Stimulated activated effector memory CD8-positive, alpha-beta T cell treated with anti-CD3 and anti-CD28 coated beads, Interleukin-12 subunit alpha, Interleukin-12 subunit beta, amount 100 ng/mL, for 72 hours (primary cell): ENCODE measurements at regions not wholly inside any gene's neighbourhood (a gene's known extent, or its start where the extent isn't known, plus 50 kb on each side); places are given as distances from the start of the nearest gene placed in this dataset.

ENCODE experiments used
- ATAC-seq: fragments of 150-1000 bp; cut with Tn5 transposase; 2 replicates; pipeline ENCODE4 v1.10.0; 2021
- DNase-seq, 2 donors: peaks; one replicate each; pipeline ENCODE4 v3.0.0; 2021 to 2022; ENCODE audit warnings: low spot score in 2 of 2
- H3K27ac Mint-ChIP-seq: one replicate; pipeline ENCODE4 v1.8.0; 2022; ENCODE audit warnings: mild to moderate bottlenecking, mixed read lengths
- H3K36me3 Mint-ChIP-seq: one replicate; pipeline ENCODE4 v1.8.0; 2022; ENCODE audit warnings: mild to moderate bottlenecking, mixed read lengths
- H3K4me1 Mint-ChIP-seq: one replicate; pipeline ENCODE4 v1.8.0; 2022; ENCODE audit warnings: mixed read lengths
- H3K4me3 Mint-ChIP-seq: one replicate; pipeline ENCODE4 v1.8.0; 2022; ENCODE audit warnings: mild to moderate bottlenecking, mixed read lengths
- H3K9me3 Mint-ChIP-seq: one replicate; pipeline ENCODE4 v1.8.0; 2022; ENCODE audit warnings: mixed read lengths

- no peak overlapping the region for H3K27ac Mint-ChIP-seq
- H3K9me3 Mint-ChIP-seq, result no peaks in the 10 kb centered on the region
- no peak for DNase-seq
- H3K4me1 Mint-ChIP-seq, result no peaks in the 10 kb centered on the region
- no peaks in the 10 kb centered on the region for H3K36me3 Mint-ChIP-seq
- ATAC-seq, result no peak
- no peak overlapping the region for H3K4me3 Mint-ChIP-seq
Observed at GRCh38 chr11:33413301-33413700, 156.1 kb downstream of the HIPK3 start.

DNA sequence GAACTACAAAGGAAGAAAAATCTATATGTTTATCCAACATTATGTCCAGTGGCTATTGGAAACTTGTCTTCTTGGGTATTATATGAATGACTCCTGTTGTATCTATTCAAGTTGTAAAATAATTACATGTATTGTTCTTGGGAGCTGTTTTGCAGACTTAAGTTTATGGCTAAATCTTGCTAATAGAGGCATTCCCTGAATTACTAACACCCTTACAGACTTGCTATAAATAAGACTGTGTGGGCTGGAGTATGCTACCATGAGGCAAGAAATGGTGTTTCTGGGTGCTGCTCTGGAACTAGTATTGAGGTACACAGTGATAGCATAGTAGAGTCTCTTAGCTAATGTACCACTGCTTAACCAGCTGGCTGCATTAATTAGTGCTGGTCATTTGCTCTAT is 155.1 kb downstream of the HIPK3 start:
- Mint-ChIP-seq H3K36me3 (no peaks in the 10 kb centered on the region), H3K27ac (no peak overlapping the region), H3K4me3 (no peak overlapping the region), H3K4me1 (no peaks in the 10 kb centered on the region), H3K9me3 (no peaks in the 10 kb centered on the region)
- DNase-seq, result no peak
- ATAC-seq, result no peak

DNA sequence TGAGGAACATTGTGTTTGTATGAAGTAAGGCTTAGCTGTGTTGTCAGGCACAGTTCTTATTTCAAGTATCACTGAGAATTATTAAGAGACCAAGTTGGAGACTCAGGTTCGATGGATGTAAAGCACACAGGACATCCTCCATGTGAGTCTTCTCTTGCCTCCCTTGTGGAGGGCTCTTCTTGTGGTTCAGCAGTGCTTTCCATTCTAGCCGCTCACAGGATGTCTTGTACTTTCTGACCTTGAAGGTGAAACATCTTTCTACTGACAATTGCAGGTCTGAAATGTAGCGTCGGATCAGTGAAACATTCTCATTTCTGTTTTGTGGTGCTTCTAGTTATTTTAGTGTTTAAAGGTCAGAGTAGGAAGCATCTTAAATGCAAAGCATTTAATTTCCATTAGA is 154.6 kb downstream of the HIPK3 start:
- DNase-seq (no peak), ATAC-seq (no peak)
- Mint-ChIP-seq H3K9me3 (no peaks in the 10 kb centered on the region), H3K36me3 (no peaks in the 10 kb centered on the region), H3K4me3 (no peak overlapping the region), H3K4me1 (no peaks in the 10 kb centered on the region), H3K27ac (no peak overlapping the region)

GRCh38 chr11:33410086-33410765 is 153.0 kb downstream of the HIPK3 start:
- Mint-ChIP-seq H3K9me3 (no peaks in the 10 kb centered on the region), H3K36me3 (no peaks in the 10 kb centered on the region), H3K27ac (no peak overlapping the region), H3K4me1 (no peaks in the 10 kb centered on the region), H3K4me3 (no peak overlapping the region)
- no peak for ATAC-seq
- no peak for DNase-seq
